ENCODE measurements at regions not wholly inside any gene's neighbourhood (a gene's known extent, or its start where the extent isn't known, plus 50 kb on each side); places are given as distances from the start of the nearest gene placed in this dataset.

GRCh38 chr21:27068811-27069210 lies 101.9 kb upstream of the ADAMTS5 start:
- H3K27me3 Mint-ChIP-seq (ENCODE audit: insufficient read depth, unreplicated experiment): no peaks in the 10 kb centered on the region
- Histone ChIP-seq H3K4me1 (no peaks in the 10 kb centered on the region), H3K9me3 (no peaks in the 10 kb centered on the region), H3K27me3 (replicated peaks; ENCODE audit: control insufficient read depth, insufficient read depth, low read length) (no peaks in the 10 kb centered on the region), H3K4me3 (ENCODE audit: low read depth, low read length) (no peak overlapping the region), H3K36me3 (ENCODE audit: control insufficient read depth, insufficient read depth, low read length) (no peaks in the 10 kb centered on the region)
- no peak for TF ChIP-seq CTCF (IDR thresholded peaks at IDR 0.05; ENCODE audit: insufficient read depth in 1 of 2, low read depth in 1 of 2, low read length in 1 of 2, severe bottlenecking in 1 of 2, unreplicated experiment in 1 of 2)
- ChIA-PET CTCF (no interaction called here), POLR2A (no interaction called here)
- no peaks in the 10 kb centered on the region for H3K9me3 Mint-ChIP-seq (ENCODE audit: unreplicated experiment)
- H3K4me1 Mint-ChIP-seq (ENCODE audit: low read depth, unreplicated experiment): no peaks in the 10 kb centered on the region
- H3K27ac Mint-ChIP-seq (ENCODE audit: unreplicated experiment): no peak overlapping the region
- no peaks in the 10 kb centered on the region for H3K36me3 Mint-ChIP-seq (ENCODE audit: insufficient read depth, unreplicated experiment)
- intact Hi-C loops (cut with micrococcal nuclease; ENCODE audit: unreplicated experiment): no loop called here
- no peak for DNase-seq
- no TSS peak for BruUV-seq (replicated peaks)
- no peak overlapping the region for H3K4me3 Mint-ChIP-seq (ENCODE audit: unreplicated experiment)

- Mint-ChIP-seq H3K4me1 (ENCODE audit: low read depth, unreplicated experiment) (no peaks in the 10 kb centered on the region), H3K36me3 (ENCODE audit: insufficient read depth, unreplicated experiment) (no peaks in the 10 kb centered on the region), H3K27ac (ENCODE audit: unreplicated experiment) (no peak overlapping the region), H3K9me3 (ENCODE audit: unreplicated experiment) (no peaks in the 10 kb centered on the region), H3K4me3 (ENCODE audit: unreplicated experiment) (no peak overlapping the region), H3K27me3 (ENCODE audit: insufficient read depth, unreplicated experiment) (no peaks in the 10 kb centered on the region)
- Histone ChIP-seq H3K9me3 (no peaks in the 10 kb centered on the region), H3K4me1 (no peaks in the 10 kb centered on the region), H3K27me3 (replicated peaks; ENCODE audit: control insufficient read depth, insufficient read depth, low read length) (no peaks in the 10 kb centered on the region), H3K4me3 (ENCODE audit: low read depth, low read length) (no peak overlapping the region), H3K36me3 (ENCODE audit: control insufficient read depth, insufficient read depth, low read length) (no peaks in the 10 kb centered on the region)
- POLR2A ChIA-PET: no interaction called here
- no peak for DNase-seq
- CTCF ChIA-PET: no interaction called here
- TF ChIP-seq CTCF (IDR thresholded peaks at IDR 0.05; ENCODE audit: insufficient read depth in 1 of 2, low read depth in 1 of 2, low read length in 1 of 2, severe bottlenecking in 1 of 2, unreplicated experiment in 1 of 2): no peak
- intact Hi-C loops (cut with micrococcal nuclease; ENCODE audit: unreplicated experiment): no loop called here
- BruUV-seq (replicated peaks): no TSS peak
Observed at GRCh38 chr21:27067226-27067625, 100.3 kb upstream of the ADAMTS5 start.

GRCh38 chr21:27062443-27062842 lies 95.6 kb upstream of the ADAMTS5 start:
- H3K27ac Mint-ChIP-seq (ENCODE audit: unreplicated experiment): no peak overlapping the region
- BruUV-seq (replicated peaks): no TSS peak

More at GRCh38 chr21:27062443-27062842, 95.6 kb upstream of the ADAMTS5 start:
- Mint-ChIP-seq H3K27me3 (ENCODE audit: insufficient read depth, unreplicated experiment) (no peaks in the 10 kb centered on the region), H3K4me1 (ENCODE audit: low read depth, unreplicated experiment) (no peaks in the 10 kb centered on the region), H3K36me3 (ENCODE audit: insufficient read depth, unreplicated experiment) (no peaks in the 10 kb centered on the region), H3K9me3 (ENCODE audit: unreplicated experiment) (peaks cover 9% of the 10 kb centered on the region), H3K4me3 (ENCODE audit: unreplicated experiment) (no peak overlapping the region)
- DNase-seq: no peak
- CTCF ChIA-PET: no interaction called here
- Histone ChIP-seq H3K4me3 (ENCODE audit: low read depth, low read length) (no peak overlapping the region), H3K9me3 (no peaks in the 10 kb centered on the region), H3K36me3 (ENCODE audit: control insufficient read depth, insufficient read depth, low read length) (no peaks in the 10 kb centered on the region), H3K4me1 (no peaks in the 10 kb centered on the region), H3K27me3 (replicated peaks; ENCODE audit: control insufficient read depth, insufficient read depth, low read length) (no peaks in the 10 kb centered on the region)
- POLR2A ChIA-PET: no interaction called here
- intact Hi-C loops (cut with micrococcal nuclease; ENCODE audit: unreplicated experiment): no loop called here
- no peak for TF ChIP-seq CTCF (IDR thresholded peaks at IDR 0.05; ENCODE audit: insufficient read depth in 1 of 2, low read depth in 1 of 2, low read length in 1 of 2, severe bottlenecking in 1 of 2, unreplicated experiment in 1 of 2)

Data from Caco-2 (cell line).